ENCODE measurements at regions not wholly inside any gene's neighbourhood (a gene's known extent, or its start where the extent isn't known, plus 50 kb on each side); places are given as distances from the start of the nearest gene placed in this dataset.

- no peak for DNase-seq (ENCODE audit: low read depth, low spot score)
- no peak overlapping the region for H3K27ac ChIP-seq
Observed at GRCh38 chr3:30161375-30161774, 445.0 kb upstream of the TGFBR2 start.

- no peak overlapping the region for H3K27ac ChIP-seq
- no peak for DNase-seq (ENCODE audit: low read depth, low spot score)
Observed at GRCh38 chr3:30162579-30162978, 443.8 kb upstream of the TGFBR2 start.

- no peak for DNase-seq (ENCODE audit: low read depth, low spot score)
- no peak overlapping the region for H3K27ac ChIP-seq
Observed at GRCh38 chr3:30166535-30166934, 439.9 kb upstream of the TGFBR2 start.

- H3K27ac ChIP-seq, result no peak overlapping the region
- DNase-seq (ENCODE audit: low read depth, low spot score), result no peak
Observed at GRCh38 chr3:30167541-30168011, 438.8 kb upstream of the TGFBR2 start.

GRCh38 chr3:30169487-30169886 lies 436.9 kb upstream of the TGFBR2 start:
- H3K27ac ChIP-seq, result no peak overlapping the region
- DNase-seq (ENCODE audit: low read depth, low spot score), result no peak

- H3K27ac ChIP-seq, result no peak overlapping the region
- DNase-seq (ENCODE audit: low read depth, low spot score), result no peak
Observed at GRCh38 chr3:30170681-30171438, 435.5 kb upstream of the TGFBR2 start.

GRCh38 chr3:30174357-30174756 lies 432.0 kb upstream of the TGFBR2 start:
- no peak overlapping the region for H3K27ac ChIP-seq
- no peak for DNase-seq (ENCODE audit: low read depth, low spot score)

- DNase-seq (ENCODE audit: low read depth, low spot score), result no peak
- no peak overlapping the region for H3K27ac ChIP-seq
Observed at GRCh38 chr3:30180310-30181177, 425.9 kb upstream of the TGFBR2 start.

GRCh38 chr3:30181178-30181465 lies 425.3 kb upstream of the TGFBR2 start:
- DNase-seq (ENCODE audit: low read depth, low spot score), result no peak
- H3K27ac ChIP-seq, result no peak overlapping the region

GRCh38 chr3:30181581-30181980 lies 424.8 kb upstream of the TGFBR2 start:
- no peak for DNase-seq (ENCODE audit: low read depth, low spot score)
- no peak overlapping the region for H3K27ac ChIP-seq

GRCh38 chr3:30183421-30183820 lies 423.0 kb upstream of the TGFBR2 start:
- DNase-seq (ENCODE audit: low read depth, low spot score), result no peak
- H3K27ac ChIP-seq, result no peak overlapping the region

- no peak for DNase-seq (ENCODE audit: low read depth, low spot score)
- H3K27ac ChIP-seq, result no peak overlapping the region
Observed at GRCh38 chr3:30184091-30184810, 422.1 kb upstream of the TGFBR2 start.

GRCh38 chr3:30185872-30186271 lies 420.5 kb upstream of the TGFBR2 start:
- no peak for DNase-seq (ENCODE audit: low read depth, low spot score)

GRCh38 chr3:30186741-30187219 lies 419.6 kb upstream of the TGFBR2 start:
- no peak for DNase-seq (ENCODE audit: low read depth, low spot score)
- no peak overlapping the region for H3K27ac ChIP-seq

More at GRCh38 chr3:30185872-30186271, 420.5 kb upstream of the TGFBR2 start:
- H3K27ac ChIP-seq, result no peak overlapping the region

GRCh38 chr3:30187366-30187765 lies 419.0 kb upstream of the TGFBR2 start:
- no peak overlapping the region for H3K27ac ChIP-seq
- DNase-seq (ENCODE audit: low read depth, low spot score), result no peak

- no peak overlapping the region for H3K27ac ChIP-seq
- DNase-seq (ENCODE audit: low read depth, low spot score), result peak; percentile 55
Observed at GRCh38 chr3:30188713-30189112, 417.7 kb upstream of the TGFBR2 start.

- DNase-seq (ENCODE audit: low read depth, low spot score), result no peak
- H3K27ac ChIP-seq, result no peak overlapping the region
Observed at GRCh38 chr3:30189900-30190299, 416.5 kb upstream of the TGFBR2 start.

GRCh38 chr3:30193625-30194044 lies 412.8 kb upstream of the TGFBR2 start:
- DNase-seq (ENCODE audit: low read depth, low spot score), result no peak
- H3K27ac ChIP-seq, result no peak overlapping the region

- H3K27ac ChIP-seq, result no peak overlapping the region
- DNase-seq (ENCODE audit: low read depth, low spot score), result no peak
Observed at GRCh38 chr3:30195352-30195751, 411.0 kb upstream of the TGFBR2 start.

- H3K27ac ChIP-seq, result no peak overlapping the region
Observed at GRCh38 chr3:30198162-30198561, 408.2 kb upstream of the TGFBR2 start.

More at GRCh38 chr3:30198162-30198561, 408.2 kb upstream of the TGFBR2 start:
- DNase-seq (ENCODE audit: low read depth, low spot score), result no peak
